DOHH2 (cell line): ENCODE measurements at regions not wholly inside any gene's neighbourhood (a gene's known extent, or its start where the extent isn't known, plus 50 kb on each side); places are given as distances from the start of the nearest gene placed in this dataset.
"Not testable (repeated sequence)": the region's sequence is repeated elsewhere in the genome, so short reads cannot be mapped to it uniquely, and the experiment has no call there.

ENCODE experiments used
- H3F3A ChIP-seq: fragments of 200-600 bp; sonication (generic), shearing (Covaris generic); 2 replicates; pipeline ENCODE4 v1.6.0; 2016; ENCODE audit warnings: antibody characterized with exemption, mild to moderate bottlenecking; ENCODE audit not compliant: control insufficient read depth, insufficient read depth
- H3K27ac ChIP-seq: fragments of 200-600 bp; sonication (generic); 2 replicates; pipeline ENCODE4 v1.5.1; 2014; ENCODE audit warnings: low read depth, mild to moderate bottlenecking, low read length, moderate library complexity
- H3K27me3 ChIP-seq: fragments of 200-600 bp; sonication (generic); 2 replicates; pipeline ENCODE4 v1.6.1; 2014; ENCODE audit warnings: mild to moderate bottlenecking, low read length, mixed read lengths; ENCODE audit not compliant: control insufficient read depth
- H3K36me3 ChIP-seq: fragments of 200-600 bp; sonication (generic); 2 replicates; pipeline ENCODE4 v1.6.1; 2014; ENCODE audit warnings: mild to moderate bottlenecking, low read length, moderate library complexity, mixed read lengths; ENCODE audit not compliant: control insufficient read depth
- H3K4me1 ChIP-seq: fragments of 200-600 bp; sonication (generic); 2 replicates; pipeline ENCODE4 v1.6.1; 2014; ENCODE audit warnings: mild to moderate bottlenecking, low read length, mixed read lengths; ENCODE audit not compliant: control insufficient read depth
- H3K4me2 ChIP-seq: fragments of 200-600 bp; sonication (generic); 2 replicates; pipeline ENCODE4 v1.6.0; 2014; ENCODE audit warnings: mild to moderate bottlenecking, low read length, moderate library complexity
- H3K4me3 ChIP-seq: fragments of 200-600 bp; sonication (generic); 2 replicates; pipeline ENCODE4 v1.5.1; 2014; ENCODE audit warnings: mild to moderate bottlenecking, low read length, mixed read lengths
- H3K79me2 ChIP-seq: fragments of 200-600 bp; sonication (generic); 2 replicates; pipeline ENCODE4 v1.6.1; 2014; ENCODE audit warnings: mild to moderate bottlenecking, low read length, mixed read lengths; ENCODE audit not compliant: control insufficient read depth
- H3K9me2 ChIP-seq: fragments of 200-600 bp; sonication (generic); replicated peaks from 2 replicates; pipeline ENCODE4 v1.6.1; 2014; ENCODE audit warnings: mild to moderate bottlenecking, low read length, mixed read lengths; ENCODE audit not compliant: control insufficient read depth
- H3K9me3 ChIP-seq: fragments of 200-600 bp; sonication (generic); 2 replicates; pipeline ENCODE4 v1.6.1; 2014; ENCODE audit warnings: antibody characterized with exemption, low read length, mixed read lengths; ENCODE audit not compliant: control insufficient read depth, insufficient read depth
- H4K20me1 ChIP-seq: fragments of 200-600 bp; sonication (generic); 2 replicates; pipeline ENCODE4 v1.6.0; 2014; ENCODE audit warnings: low read depth, mild to moderate bottlenecking, antibody characterized with exemption, low read length, moderate library complexity; ENCODE audit not compliant: control insufficient read depth, insufficient read depth
- EZH2phosphoT487 ChIP-seq: fragments of 200-600 bp; sonication (generic); IDR thresholded peaks from 2 replicates; pipeline ENCODE4 v1.6.1; 2017; ENCODE audit warnings: borderline replicate concordance, mild to moderate bottlenecking, antibody characterized with exemption, low read length, moderate library complexity, mixed read lengths
- TF ChIP-seq, protein P1 (sequence below): fragments of 200-600 bp; sonication (generic); IDR thresholded peaks from one replicate; pipeline ENCODE4 v1.5.1; 2014; ENCODE audit warnings: antibody characterized with exemption, mild to moderate bottlenecking, low read depth, low read length; ENCODE audit not compliant: poor library complexity, severe bottlenecking

DNA sequence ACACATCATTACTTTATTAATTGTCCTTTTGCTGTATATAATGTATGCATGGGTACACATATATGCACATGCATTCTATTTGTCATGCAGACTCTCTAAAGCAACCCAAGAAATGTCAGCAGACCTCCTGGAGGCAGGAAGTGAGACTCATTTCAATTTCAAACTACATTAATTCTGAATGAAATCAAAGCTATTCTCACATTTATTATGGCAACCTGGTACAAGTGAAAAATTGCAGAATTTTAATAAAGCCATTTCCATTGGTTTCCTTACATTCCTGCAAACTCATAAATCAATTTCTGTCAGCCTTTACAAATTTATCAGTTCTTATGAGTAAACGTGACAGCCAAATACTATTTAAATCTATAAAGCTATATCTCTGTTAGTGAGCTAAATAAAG lies 430.4 kb upstream of the NUDT12 start:
- Histone ChIP-seq H3K4me3 (no peak overlapping the region), H4K20me1 (no peaks in the 10 kb centered on the region), H3K27me3 (no peaks in the 10 kb centered on the region), H3K36me3 (no peaks in the 10 kb centered on the region), H3K4me1 (no peaks in the 10 kb centered on the region), H3F3A (no peaks in the 10 kb centered on the region), H3K79me2 (no peaks in the 10 kb centered on the region), H3K4me2 (no peak overlapping the region), H3K9me3 (no peaks in the 10 kb centered on the region), H3K9me2 (no peaks in the 10 kb centered on the region), H3K27ac (no peak overlapping the region)
- no peak for TF ChIP-seq EZH2phosphoT487
- TF ChIP-seq, protein P1, sequence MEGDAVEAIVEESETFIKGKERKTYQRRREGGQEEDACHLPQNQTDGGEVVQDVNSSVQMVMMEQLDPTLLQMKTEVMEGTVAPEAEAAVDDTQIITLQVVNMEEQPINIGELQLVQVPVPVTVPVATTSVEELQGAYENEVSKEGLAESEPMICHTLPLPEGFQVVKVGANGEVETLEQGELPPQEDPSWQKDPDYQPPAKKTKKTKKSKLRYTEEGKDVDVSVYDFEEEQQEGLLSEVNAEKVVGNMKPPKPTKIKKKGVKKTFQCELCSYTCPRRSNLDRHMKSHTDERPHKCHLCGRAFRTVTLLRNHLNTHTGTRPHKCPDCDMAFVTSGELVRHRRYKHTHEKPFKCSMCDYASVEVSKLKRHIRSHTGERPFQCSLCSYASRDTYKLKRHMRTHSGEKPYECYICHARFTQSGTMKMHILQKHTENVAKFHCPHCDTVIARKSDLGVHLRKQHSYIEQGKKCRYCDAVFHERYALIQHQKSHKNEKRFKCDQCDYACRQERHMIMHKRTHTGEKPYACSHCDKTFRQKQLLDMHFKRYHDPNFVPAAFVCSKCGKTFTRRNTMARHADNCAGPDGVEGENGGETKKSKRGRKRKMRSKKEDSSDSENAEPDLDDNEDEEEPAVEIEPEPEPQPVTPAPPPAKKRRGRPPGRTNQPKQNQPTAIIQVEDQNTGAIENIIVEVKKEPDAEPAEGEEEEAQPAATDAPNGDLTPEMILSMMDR: no peak

- Histone ChIP-seq H3K9me3 (no peaks in the 10 kb centered on the region), H3K4me3 (no peak overlapping the region), H3F3A (no peaks in the 10 kb centered on the region), H3K4me1 (no peaks in the 10 kb centered on the region), H3K27me3 (no peaks in the 10 kb centered on the region), H4K20me1 (no peaks in the 10 kb centered on the region), H3K36me3 (no peaks in the 10 kb centered on the region), H3K4me2 (no peak overlapping the region), H3K9me2 (no peaks in the 10 kb centered on the region), H3K27ac (no peak overlapping the region), H3K79me2 (no peaks in the 10 kb centered on the region)
- TF ChIP-seq, protein P1: no peak
- TF ChIP-seq EZH2phosphoT487: no peak
Measured at GRCh38 chr5:103990064-103990463, 427.5 kb upstream of the NUDT12 start.

DNA sequence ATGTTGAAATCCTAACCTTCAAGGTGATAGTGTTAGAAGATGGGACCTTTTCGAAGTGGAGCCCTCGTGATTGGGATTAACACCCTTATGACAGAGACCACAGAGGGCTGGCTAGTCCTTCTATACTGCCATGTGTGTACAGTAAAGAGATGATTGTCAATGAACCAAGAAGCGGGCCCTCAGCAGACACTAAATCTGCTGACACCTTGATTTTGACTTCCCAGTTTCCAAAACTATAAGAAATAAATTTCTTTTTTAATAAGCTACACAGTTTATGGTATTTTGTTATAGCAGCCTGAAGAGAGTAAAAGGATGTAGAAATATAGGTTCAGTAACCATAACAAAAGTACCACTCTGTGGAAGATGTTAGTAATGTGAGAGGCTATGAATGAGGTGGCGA lies 419.0 kb upstream of the NUDT12 start:
- Histone ChIP-seq H3K9me2 (no peaks in the 10 kb centered on the region), H3K27me3 (no peaks in the 10 kb centered on the region), H3K9me3 (no peaks in the 10 kb centered on the region), H3K27ac (no peak overlapping the region), H3F3A (no peaks in the 10 kb centered on the region), H3K79me2 (no peaks in the 10 kb centered on the region), H4K20me1 (no peaks in the 10 kb centered on the region), H3K36me3 (no peaks in the 10 kb centered on the region), H3K4me1 (no peaks in the 10 kb centered on the region), H3K4me2 (no peak overlapping the region), H3K4me3 (no peak overlapping the region)
- TF ChIP-seq, protein P1: no peak
- TF ChIP-seq EZH2phosphoT487: no peak

GRCh38 chr5:103973669-103974068 lies 411.1 kb upstream of the NUDT12 start:
- TF ChIP-seq, protein P1: no peak
- no peak for TF ChIP-seq EZH2phosphoT487
- H4K20me1 ChIP-seq: no peaks in the 10 kb centered on the region

DNA sequence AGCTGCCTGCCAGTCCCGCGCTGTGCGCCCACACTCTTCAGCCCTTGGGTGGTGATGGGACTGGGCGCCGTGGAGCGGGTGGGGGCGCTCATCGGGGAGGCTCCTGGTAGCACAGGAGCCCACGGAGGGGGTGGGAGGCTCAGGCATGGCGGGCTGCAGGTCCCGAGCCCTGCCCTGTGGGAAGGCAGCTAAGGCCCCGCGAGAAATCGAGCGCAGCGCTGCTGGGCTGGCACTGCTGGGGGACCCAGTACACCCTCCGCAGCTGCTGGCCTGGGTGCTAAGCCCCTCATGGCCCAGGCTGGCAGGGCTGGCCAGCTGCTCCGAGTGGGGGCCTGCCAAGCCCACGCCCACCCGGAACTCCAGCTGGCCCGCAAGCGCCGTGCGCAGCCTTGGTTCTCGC lies 403.7 kb upstream of the NUDT12 start:
- not testable (repeated sequence) for H3K79me2 ChIP-seq, H3K4me1 ChIP-seq, H3K9me2 ChIP-seq, H4K20me1 ChIP-seq, H3K27me3 ChIP-seq, H3K27ac ChIP-seq, H3K36me3 ChIP-seq, H3F3A ChIP-seq, H3K9me3 ChIP-seq, H3K4me3 ChIP-seq, H3K4me2 ChIP-seq

More at GRCh38 chr5:103973669-103974068, 411.1 kb upstream of the NUDT12 start:
- Histone ChIP-seq H3K79me2 (no peaks in the 10 kb centered on the region), H3K9me2 (no peaks in the 10 kb centered on the region), H3F3A (no peaks in the 10 kb centered on the region), H3K4me1 (no peaks in the 10 kb centered on the region), H3K4me3 (no peak overlapping the region), H3K27me3 (no peaks in the 10 kb centered on the region), H3K27ac (no peak overlapping the region), H3K9me3 (no peaks in the 10 kb centered on the region), H3K4me2 (no peak overlapping the region), H3K36me3 (no peaks in the 10 kb centered on the region)
